Endothelial cell of umbilical vein (primary cell): ENCODE measurements at regions not wholly inside any gene's neighbourhood (a gene's known extent, or its start where the extent isn't known, plus 50 kb on each side); places are given as distances from the start of the nearest gene placed in this dataset.

Experiments
- BruUV-seq: library from RNA; stranded (reverse); fragments of 400-500 nt; replicated peaks from 2 replicates; lab custom pipeline; 2021; lab: Mats Ljungman, UMichigan
- CTCF ChIA-PET: fragments of 300-600, 350-600 bp; sonication (Branson Sonifier 250); formaldehyde crosslinking; loops from one replicate; lab custom pipeline; 2021; ENCODE audit warnings: antibody characterized with exemption, inconsistent platforms; lab: Charles Lee
- POLR2A ChIA-PET: fragments of 300-600, 350-600 bp; sonication (Branson Sonifier 250); formaldehyde crosslinking; loops from one replicate; lab custom pipeline; 2021; ENCODE audit warnings: antibody characterized with exemption, inconsistent platforms; lab: Charles Lee
- DNase-seq: peaks from one replicate; pipeline ENCODE4 v3.0.0-alpha.2; 2011; ENCODE audit warnings: low read depth, low spot score
- FAIRE-seq: peaks from 2 replicates; lab custom pipeline; 2011; peaks lifted over from hg19 to GRCh38; lab: Jason Lieb, UNC
- H2AFZ ChIP-seq: 2 replicates; pipeline ENCODE4 v1.6.0; 2012; ENCODE audit warnings: low read depth, low read length, control low read depth, inconsistent platforms
- H3K27ac ChIP-seq: 2 replicates; pipeline ENCODE4 v1.5.1; 2011; ENCODE audit warnings: low read depth, mild to moderate bottlenecking, control low read depth, low read length, moderate library complexity; ENCODE audit not compliant: insufficient read depth
- H3K27me3 ChIP-seq, 2 experiments: 2 replicates each; pipeline versions ENCODE4 v1.6.0 to v1.6.1; 2011; ENCODE audit warnings: low read length in 2 of 2, mixed read lengths in 1 of 2; ENCODE audit not compliant: control insufficient read depth in 2 of 2, insufficient read depth in 2 of 2
- H3K36me3 ChIP-seq, 2 experiments: 2 replicates in 1 of 2; 3 replicates in 1 of 2; pipeline ENCODE4 v1.5.1; 2011; ENCODE audit warnings: low read length in 2 of 2, mild to moderate bottlenecking in 1 of 2, moderate library complexity in 1 of 2; ENCODE audit not compliant: control insufficient read depth in 2 of 2, insufficient read depth in 2 of 2; ENCODE audit errors: extremely low read depth in 1 of 2
- H3K4me1 ChIP-seq: 3 replicates; pipeline ENCODE4 v1.5.1; 2011; ENCODE audit warnings: mild to moderate bottlenecking, low read length; ENCODE audit not compliant: control insufficient read depth, insufficient read depth; ENCODE audit errors: extremely low read depth
- H3K4me2 ChIP-seq: 2 replicates; pipeline ENCODE4 v1.6.1; 2011; ENCODE audit warnings: low read length, control low read depth, mixed read lengths; ENCODE audit not compliant: insufficient read depth
- H3K4me3 ChIP-seq, 3 experiments: fragments of 200-600 bp in 1 of 3; sonication (generic), shearing (Covaris generic) in 1 of 3; replicated peaks in 1 of 3; 2 replicates each; pipeline ENCODE4 v1.5.1; 2011 to 2016; ENCODE audit warnings: control low read depth in 3 of 3, low read length in 3 of 3, mild to moderate bottlenecking in 2 of 3, inconsistent platforms in 1 of 3, low read depth in 1 of 3, moderate library complexity in 1 of 3; ENCODE audit not compliant: insufficient read depth in 1 of 3
- H3K79me2 ChIP-seq: 2 replicates; pipeline ENCODE4 v1.6.0; 2012; ENCODE audit warnings: low read length, inconsistent platforms; ENCODE audit not compliant: control insufficient read depth, insufficient read depth
- H3K9ac ChIP-seq: replicated peaks from 2 replicates; pipeline ENCODE3; 2011; ENCODE audit warnings: low read length, control low read depth; ENCODE audit not compliant: insufficient read depth; ENCODE audit errors: extremely low read depth
- H3K9me1 ChIP-seq: replicated peaks from 3 replicates; pipeline ENCODE4 v1.6.0; 2011; ENCODE audit warnings: mild to moderate bottlenecking, low read length; ENCODE audit not compliant: control insufficient read depth, insufficient read depth; ENCODE audit errors: extremely low read depth
- H3K9me3 ChIP-seq: replicated peaks from 2 replicates; pipeline ENCODE4 v1.5.1; 2012; ENCODE audit warnings: low read length, inconsistent platforms; ENCODE audit not compliant: control insufficient read depth, insufficient read depth
- H4K20me1 ChIP-seq: replicated peaks from 2 replicates; pipeline ENCODE3; 2011; ENCODE audit warnings: mild to moderate bottlenecking, low read length; ENCODE audit not compliant: control insufficient read depth, insufficient read depth; ENCODE audit errors: extremely low read depth
- CTCF ChIP-seq, 2 donors: IDR thresholded peaks; 1 replicate in 1 of 2; 2 replicates in 1 of 2; pipeline ENCODE4 v1.5.1; 2011; ENCODE audit warnings: low read length in 2 of 2, mild to moderate bottlenecking in 2 of 2, moderate library complexity in 2 of 2, control low read depth in 1 of 2, inconsistent platforms in 1 of 2, low read depth in 1 of 2; ENCODE audit not compliant: insufficient read depth in 1 of 2; ENCODE audit errors: extremely low read depth in 1 of 2
- EZH2 ChIP-seq: IDR thresholded peaks from 2 replicates; pipeline ENCODE4 v1.6.1; 2012; ENCODE audit warnings: borderline replicate concordance, low read depth, mild to moderate bottlenecking, moderate library complexity, low read length, inconsistent platforms; ENCODE audit not compliant: severe bottlenecking
- FOS ChIP-seq: IDR thresholded peaks from 2 replicates; pipeline ENCODE4 v1.6.1; 2011; ENCODE audit warnings: mild to moderate bottlenecking, low read length, moderate library complexity, borderline replicate concordance; ENCODE audit not compliant: insufficient read depth
- GATA2 ChIP-seq: IDR thresholded peaks from 2 replicates; pipeline ENCODE4 v1.7.0; 2011; ENCODE audit warnings: low read depth, mild to moderate bottlenecking, moderate library complexity, mixed read lengths, low read length; ENCODE audit not compliant: insufficient read length, insufficient read depth
- JUN ChIP-seq: IDR thresholded peaks from 2 replicates; pipeline ENCODE4 v1.6.1; 2011; ENCODE audit warnings: borderline replicate concordance, low read depth; ENCODE audit not compliant: insufficient read length, insufficient read depth
- MAX ChIP-seq: IDR thresholded peaks from 2 replicates; pipeline ENCODE4 v1.6.1; 2011; ENCODE audit not compliant: insufficient read depth, insufficient read length
- MYC ChIP-seq: IDR thresholded peaks from one replicate; pipeline ENCODE4 v1.6.1; 2011; ENCODE audit warnings: mild to moderate bottlenecking, low read depth, low read length
- POLR2A ChIP-seq: IDR thresholded peaks from 2 replicates; pipeline ENCODE4 v1.6.1; 2012; ENCODE audit warnings: low read depth, mild to moderate bottlenecking, control low read depth, low read length
- POLR2AphosphoS5 ChIP-seq: IDR thresholded peaks from 2 replicates; pipeline ENCODE4 v1.6.1; 2012; ENCODE audit warnings: low read depth, mild to moderate bottlenecking, control low read depth, low read length, moderate library complexity; ENCODE audit not compliant: insufficient read depth
- dilution Hi-C: fragments of 300-500 bp; cut with MboI; formaldehyde crosslinking; loops from one replicate; pipeline ENCODE4 v1.15.0; 2019; ENCODE audit warnings: low sequenced_read_pairs; ENCODE audit not compliant: extremely low pct_ligation_motif_present
- intact Hi-C: fragments of 100-400 bp; cut with micrococcal nuclease; formaldehyde crosslinking; loops from one replicate; pipeline ENCODE4 v1.10.0; 2022

- no peak overlapping the region for H3K4me2 ChIP-seq
- CTCF ChIA-PET = no interaction called here
- no TSS peak for BruUV-seq
- no peaks in the 10 kb centered on the region for H3K9me1 ChIP-seq
- H3K9ac ChIP-seq = no peak overlapping the region
- H3K79me2 ChIP-seq = no peaks in the 10 kb centered on the region
- intact Hi-C loops (no loop called here), dilution Hi-C loops (no loop called here)
- H3K9me3 ChIP-seq = peaks cover 1% of the 10 kb centered on the region
- no peaks in the 10 kb centered on the region for H3K27me3 ChIP-seq
- H3K27ac ChIP-seq = no peak overlapping the region
- POLR2A ChIA-PET = no interaction called here
- H2AFZ ChIP-seq = no peak overlapping the region
- H3K36me3 ChIP-seq = no peaks in the 10 kb centered on the region
- DNase-seq (no peak), FAIRE-seq (no peak)
- H4K20me1 ChIP-seq = no peaks in the 10 kb centered on the region
- TF ChIP-seq POLR2AphosphoS5 = no peak
- TF ChIP-seq CTCF (IDR thresholded peaks at IDR 0.05; ENCODE audit: extremely low read depth in 1 of 2, insufficient read depth in 1 of 2, low read depth in 1 of 2, low read length in 2 of 2) = no peak
- no peak for TF ChIP-seq EZH2
- no peak for TF ChIP-seq JUN
- no peak for TF ChIP-seq POLR2A
- no peak for TF ChIP-seq MYC
- no peak for TF ChIP-seq GATA2
- TF ChIP-seq FOS = no peak
- no peak for TF ChIP-seq MAX
- no peak overlapping the region for H3K4me3 ChIP-seq
- H3K4me1 ChIP-seq = no peaks in the 10 kb centered on the region
These were observed 921.2 kb upstream of the LRRTM1 start for GRCh38 chr2:81225756-81226155.
